ENCODE measurements at regions not wholly inside any gene's neighbourhood (a gene's known extent, or its start where the extent isn't known, plus 50 kb on each side); places are given as distances from the start of the nearest gene placed in this dataset.

DNA sequence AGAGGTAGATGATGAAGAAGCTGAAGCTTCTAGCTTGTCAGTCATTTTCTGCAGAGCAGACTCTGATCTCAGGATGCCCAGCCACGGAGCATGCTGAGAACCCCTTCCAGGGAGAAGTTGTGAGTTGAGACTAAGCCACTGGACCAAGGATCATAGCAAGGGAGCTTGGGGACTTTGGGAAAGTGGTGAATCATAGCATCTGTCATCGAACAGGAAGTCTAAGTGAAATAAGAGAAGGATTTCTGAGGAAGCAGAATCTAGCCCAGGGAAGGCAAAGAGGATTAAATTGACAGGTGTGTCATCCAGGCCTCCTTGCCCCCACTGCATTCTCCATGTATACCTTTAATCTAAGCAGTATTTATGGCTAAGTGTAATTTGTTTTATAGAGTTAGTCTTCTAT is 71.8 kb upstream of the TMEM108 start:
- H3K27ac ChIP-seq: no peak overlapping the region
- no peaks in the 10 kb centered on the region for H3K4me1 ChIP-seq (ENCODE audit: insufficient read depth)
- H4K20me1 ChIP-seq (ENCODE audit: insufficient read depth, poor library complexity, severe bottlenecking): no peaks in the 10 kb centered on the region
- DNase-seq (ENCODE audit: low spot score): no peak
- H3K36me3 ChIP-seq (replicated peaks; ENCODE audit: insufficient read depth, low read depth): no peaks in the 10 kb centered on the region
- 69% methylated on average over 2 of the region's 2 CpGs for WGBS (ENCODE audit: low lambda C conversion rate, missing lambda C conversion rate)
- TF ChIP-seq EZH2phosphoT487 (IDR thresholded peaks at IDR 0.05; ENCODE audit: low read depth, severe bottlenecking, unreplicated experiment): no peak
- TF ChIP-seq, protein P1, sequence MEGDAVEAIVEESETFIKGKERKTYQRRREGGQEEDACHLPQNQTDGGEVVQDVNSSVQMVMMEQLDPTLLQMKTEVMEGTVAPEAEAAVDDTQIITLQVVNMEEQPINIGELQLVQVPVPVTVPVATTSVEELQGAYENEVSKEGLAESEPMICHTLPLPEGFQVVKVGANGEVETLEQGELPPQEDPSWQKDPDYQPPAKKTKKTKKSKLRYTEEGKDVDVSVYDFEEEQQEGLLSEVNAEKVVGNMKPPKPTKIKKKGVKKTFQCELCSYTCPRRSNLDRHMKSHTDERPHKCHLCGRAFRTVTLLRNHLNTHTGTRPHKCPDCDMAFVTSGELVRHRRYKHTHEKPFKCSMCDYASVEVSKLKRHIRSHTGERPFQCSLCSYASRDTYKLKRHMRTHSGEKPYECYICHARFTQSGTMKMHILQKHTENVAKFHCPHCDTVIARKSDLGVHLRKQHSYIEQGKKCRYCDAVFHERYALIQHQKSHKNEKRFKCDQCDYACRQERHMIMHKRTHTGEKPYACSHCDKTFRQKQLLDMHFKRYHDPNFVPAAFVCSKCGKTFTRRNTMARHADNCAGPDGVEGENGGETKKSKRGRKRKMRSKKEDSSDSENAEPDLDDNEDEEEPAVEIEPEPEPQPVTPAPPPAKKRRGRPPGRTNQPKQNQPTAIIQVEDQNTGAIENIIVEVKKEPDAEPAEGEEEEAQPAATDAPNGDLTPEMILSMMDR (IDR thresholded peaks at IDR 0.05; ENCODE audit: poor library complexity): no peak
- no peak for TF ChIP-seq EZH2 (IDR thresholded peaks at IDR 0.05; ENCODE audit: borderline replicate concordance)
- no peaks in the 10 kb centered on the region for H3K27me3 ChIP-seq
- no peak overlapping the region for H3K4me3 ChIP-seq
- H3K79me2 ChIP-seq: no peaks in the 10 kb centered on the region
- no peaks in the 10 kb centered on the region for H3K9me2 ChIP-seq (replicated peaks; ENCODE audit: insufficient read depth)
- no peak overlapping the region for H2AFZ ChIP-seq
- no peak overlapping the region for H3K4me2 ChIP-seq
- no peaks in the 10 kb centered on the region for H3K9me3 ChIP-seq (ENCODE audit: low read depth)

DNA sequence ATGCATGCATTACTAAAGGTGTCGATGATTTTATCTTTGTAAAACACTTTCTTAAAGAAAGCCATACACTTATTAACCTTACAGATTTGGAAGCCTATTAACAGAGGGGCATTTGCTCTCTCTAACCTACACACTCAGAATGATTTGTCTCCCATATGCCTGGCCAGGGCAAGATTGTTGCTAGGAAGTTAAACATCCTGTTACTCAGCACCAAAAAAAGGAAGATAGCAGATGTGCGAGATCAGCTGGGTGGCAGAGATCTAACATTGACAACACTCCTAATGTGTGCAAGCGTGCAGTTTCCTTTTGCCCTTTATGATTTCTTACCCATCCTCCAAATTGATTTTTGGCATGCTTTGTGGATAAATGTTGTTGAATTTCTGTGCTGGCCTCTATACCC is 73.9 kb upstream of the TMEM108 start:
- Histone ChIP-seq H3K4me3 (no peak overlapping the region), H3K4me1 (ENCODE audit: insufficient read depth) (no peaks in the 10 kb centered on the region), H3K27me3 (no peaks in the 10 kb centered on the region), H3K4me2 (no peak overlapping the region), H3K9me2 (replicated peaks; ENCODE audit: insufficient read depth) (no peaks in the 10 kb centered on the region), H4K20me1 (ENCODE audit: insufficient read depth, poor library complexity, severe bottlenecking) (no peaks in the 10 kb centered on the region), H3K36me3 (replicated peaks; ENCODE audit: insufficient read depth, low read depth) (no peaks in the 10 kb centered on the region), H3K27ac (no peak overlapping the region), H3K9me3 (ENCODE audit: low read depth) (no peaks in the 10 kb centered on the region), H2AFZ (no peak overlapping the region), H3K79me2 (no peaks in the 10 kb centered on the region)
- TF ChIP-seq EZH2phosphoT487 (IDR thresholded peaks at IDR 0.05; ENCODE audit: low read depth, severe bottlenecking, unreplicated experiment) (no peak), EZH2 (IDR thresholded peaks at IDR 0.05; ENCODE audit: borderline replicate concordance) (no peak)
- TF ChIP-seq, protein P1 (IDR thresholded peaks at IDR 0.05; ENCODE audit: poor library complexity): no peak
- 56% methylated on average over 3 of the region's 3 CpGs for WGBS (ENCODE audit: low lambda C conversion rate, missing lambda C conversion rate)
- no peak for DNase-seq (ENCODE audit: low spot score)

DNA sequence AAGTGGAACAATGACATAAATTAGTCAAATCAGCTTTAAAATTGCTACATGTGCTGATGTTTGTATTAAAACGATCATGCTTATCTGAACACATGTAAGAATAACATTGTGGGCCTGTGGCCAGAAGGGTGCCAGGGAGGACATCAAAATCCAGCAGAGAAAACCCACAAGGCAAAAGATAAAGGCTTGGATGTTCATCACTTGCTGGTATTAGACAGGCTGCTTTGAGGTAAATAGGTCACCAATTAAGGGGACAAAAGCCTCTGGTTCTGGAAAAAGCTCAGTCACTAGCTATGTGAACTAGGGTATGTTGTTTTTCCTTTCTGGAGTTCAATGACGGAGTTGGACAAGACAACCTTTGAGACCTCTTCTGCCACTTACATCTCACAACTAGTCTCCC is 74.4 kb upstream of the TMEM108 start:
- Histone ChIP-seq H3K36me3 (replicated peaks; ENCODE audit: insufficient read depth, low read depth) (no peaks in the 10 kb centered on the region), H3K27ac (no peak overlapping the region), H3K4me1 (ENCODE audit: insufficient read depth) (no peaks in the 10 kb centered on the region), H3K9me3 (ENCODE audit: low read depth) (no peaks in the 10 kb centered on the region), H3K9me2 (replicated peaks; ENCODE audit: insufficient read depth) (no peaks in the 10 kb centered on the region), H3K4me2 (no peak overlapping the region), H3K27me3 (no peaks in the 10 kb centered on the region), H3K4me3 (no peak overlapping the region), H3K79me2 (no peaks in the 10 kb centered on the region), H2AFZ (no peak overlapping the region), H4K20me1 (ENCODE audit: insufficient read depth, poor library complexity, severe bottlenecking) (no peaks in the 10 kb centered on the region)
- 43% methylated on average over 2 of the region's 2 CpGs for WGBS (ENCODE audit: low lambda C conversion rate, missing lambda C conversion rate)
- TF ChIP-seq EZH2 (IDR thresholded peaks at IDR 0.05; ENCODE audit: borderline replicate concordance) (no peak), EZH2phosphoT487 (IDR thresholded peaks at IDR 0.05; ENCODE audit: low read depth, severe bottlenecking, unreplicated experiment) (no peak)
- TF ChIP-seq, protein P1 (IDR thresholded peaks at IDR 0.05; ENCODE audit: poor library complexity): no peak
- DNase-seq (ENCODE audit: low spot score): no peak

DNA sequence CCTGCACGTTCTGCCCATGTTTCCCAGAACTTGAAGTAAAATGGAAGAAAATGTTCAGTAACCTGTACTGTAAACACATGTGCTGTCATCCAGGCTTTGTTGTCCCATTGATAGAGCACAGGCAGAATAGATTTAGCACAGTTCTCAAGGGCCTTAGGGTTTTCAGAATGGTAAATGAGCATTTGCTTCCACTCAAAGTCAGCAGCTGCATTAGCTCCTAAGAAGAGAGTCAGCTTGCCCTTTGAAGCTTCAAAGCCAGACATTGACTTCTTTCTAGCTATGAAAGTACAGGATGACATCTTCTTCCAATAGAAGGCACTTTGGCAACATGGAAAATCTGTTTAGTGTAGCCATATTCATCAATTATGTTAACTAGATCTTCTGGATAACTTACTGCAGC is 76.2 kb upstream of the TMEM108 start:
- no peak overlapping the region for H3K4me3 ChIP-seq
- H3K4me2 ChIP-seq: no peak overlapping the region
- no peaks in the 10 kb centered on the region for H3K4me1 ChIP-seq (ENCODE audit: insufficient read depth)
- WGBS (ENCODE audit: low lambda C conversion rate, missing lambda C conversion rate): 57% methylated on average over 1 of the region's 1 CpG
- no peaks in the 10 kb centered on the region for H4K20me1 ChIP-seq (ENCODE audit: insufficient read depth, poor library complexity, severe bottlenecking)
- H3K9me2 ChIP-seq (replicated peaks; ENCODE audit: insufficient read depth): no peaks in the 10 kb centered on the region
- no peaks in the 10 kb centered on the region for H3K36me3 ChIP-seq (replicated peaks; ENCODE audit: insufficient read depth, low read depth)
- TF ChIP-seq, protein P1 (IDR thresholded peaks at IDR 0.05; ENCODE audit: poor library complexity): no peak
- TF ChIP-seq EZH2phosphoT487 (IDR thresholded peaks at IDR 0.05; ENCODE audit: low read depth, severe bottlenecking, unreplicated experiment) (no peak), EZH2 (IDR thresholded peaks at IDR 0.05; ENCODE audit: borderline replicate concordance) (no peak)
- no peaks in the 10 kb centered on the region for H3K79me2 ChIP-seq
- no peaks in the 10 kb centered on the region for H3K27me3 ChIP-seq
- no peaks in the 10 kb centered on the region for H3K9me3 ChIP-seq (ENCODE audit: low read depth)
- no peak overlapping the region for H2AFZ ChIP-seq
- DNase-seq (ENCODE audit: low spot score): no peak
- no peak overlapping the region for H3K27ac ChIP-seq

Measured in hepatocyte (in vitro differentiated cells).